ENCODE measurements at regions not wholly inside any gene's neighbourhood (a gene's known extent, or its start where the extent isn't known, plus 50 kb on each side); places are given as distances from the start of the nearest gene placed in this dataset.

GRCh38 chr11:71179877-71180605 lies 72.3 kb downstream of the SHANK2 start:
- H3K4me2 ChIP-seq (ENCODE audit: insufficient read depth, low read length): no peak overlapping the region
- no peaks in the 10 kb centered on the region for H3K4me1 ChIP-seq (ENCODE audit: control insufficient read depth, extremely low read depth, insufficient read depth, low read length)
- DNase-seq (ENCODE audit: low read depth, low spot score) (no peak), FAIRE-seq (no peak)
- no peak overlapping the region for H3K27ac ChIP-seq (ENCODE audit: insufficient read depth, low read depth, low read length)
- ChIA-PET CTCF (no interaction called here), POLR2A (no interaction called here)
- H4K20me1 ChIP-seq (replicated peaks; ENCODE audit: control insufficient read depth, extremely low read depth, insufficient read depth, low read length): no peaks in the 10 kb centered on the region
- intact Hi-C loops (cut with micrococcal nuclease): no loop called here
- no TSS peak for BruUV-seq (replicated peaks)
- H2AFZ ChIP-seq (ENCODE audit: low read depth, low read length): no peak overlapping the region
- no peaks in the 10 kb centered on the region for H3K27me3 ChIP-seq (ENCODE audit: control insufficient read depth in 2 of 2, insufficient read depth in 2 of 2, low read length in 2 of 2)
- H3K9me3 ChIP-seq (replicated peaks; ENCODE audit: control insufficient read depth, insufficient read depth, low read length): peaks cover 7% of the 10 kb centered on the region
- TF ChIP-seq EZH2 (IDR thresholded peaks at IDR 0.05; ENCODE audit: borderline replicate concordance, low read depth, low read length, severe bottlenecking) (no peak), POLR2A (IDR thresholded peaks at IDR 0.05; ENCODE audit: low read depth, low read length) (no peak), MAX (IDR thresholded peaks at IDR 0.05; ENCODE audit: insufficient read depth, insufficient read length) (no peak), JUN (IDR thresholded peaks at IDR 0.05; ENCODE audit: borderline replicate concordance, insufficient read depth, insufficient read length, low read depth) (no peak), GATA2 (IDR thresholded peaks at IDR 0.05; ENCODE audit: insufficient read depth, insufficient read length, low read depth, low read length) (no peak), FOS (IDR thresholded peaks at IDR 0.05; ENCODE audit: borderline replicate concordance, insufficient read depth, low read length) (no peak), POLR2AphosphoS5 (IDR thresholded peaks at IDR 0.05; ENCODE audit: insufficient read depth, low read depth, low read length) (no peak)
- dilution Hi-C loops (cut with MboI; ENCODE audit: extremely low pct_ligation_motif_present, low sequenced_read_pairs): no loop called here
- H3K79me2 ChIP-seq (ENCODE audit: control insufficient read depth, insufficient read depth, low read length): no peaks in the 10 kb centered on the region
- no peaks in the 10 kb centered on the region for H3K9me1 ChIP-seq (replicated peaks; ENCODE audit: control insufficient read depth, extremely low read depth, insufficient read depth, low read length)
- no peaks in the 10 kb centered on the region for H3K36me3 ChIP-seq (ENCODE audit: control insufficient read depth in 2 of 2, extremely low read depth in 1 of 2, insufficient read depth in 2 of 2, low read length in 2 of 2)
- no peak overlapping the region for H3K4me3 ChIP-seq (replicated peaks in 1 of 3; ENCODE audit: insufficient read depth in 1 of 3, low read depth in 1 of 3, low read length in 3 of 3)
- H3K9ac ChIP-seq (replicated peaks; ENCODE audit: extremely low read depth, insufficient read depth, low read length): no peak overlapping the region

- BruUV-seq (replicated peaks): no TSS peak
- Histone ChIP-seq H3K27me3 (ENCODE audit: control insufficient read depth in 2 of 2, insufficient read depth in 2 of 2, low read length in 2 of 2) (no peaks in the 10 kb centered on the region), H3K4me2 (ENCODE audit: insufficient read depth, low read length) (no peak overlapping the region), H4K20me1 (replicated peaks; ENCODE audit: control insufficient read depth, extremely low read depth, insufficient read depth, low read length) (no peaks in the 10 kb centered on the region), H3K9me1 (replicated peaks; ENCODE audit: control insufficient read depth, extremely low read depth, insufficient read depth, low read length) (no peaks in the 10 kb centered on the region), H3K9me3 (replicated peaks; ENCODE audit: control insufficient read depth, insufficient read depth, low read length) (peaks cover 16% of the 10 kb centered on the region), H3K36me3 (ENCODE audit: control insufficient read depth in 2 of 2, extremely low read depth in 1 of 2, insufficient read depth in 2 of 2, low read length in 2 of 2) (no peaks in the 10 kb centered on the region), H3K79me2 (ENCODE audit: control insufficient read depth, insufficient read depth, low read length) (no peaks in the 10 kb centered on the region), H3K27ac (ENCODE audit: insufficient read depth, low read depth, low read length) (no peak overlapping the region), H3K9ac (replicated peaks; ENCODE audit: extremely low read depth, insufficient read depth, low read length) (no peak overlapping the region), H2AFZ (ENCODE audit: low read depth, low read length) (no peak overlapping the region), H3K4me1 (ENCODE audit: control insufficient read depth, extremely low read depth, insufficient read depth, low read length) (no peaks in the 10 kb centered on the region), H3K4me3 (replicated peaks in 1 of 3; ENCODE audit: insufficient read depth in 1 of 3, low read depth in 1 of 3, low read length in 3 of 3) (no peak overlapping the region)
- no peak for DNase-seq (ENCODE audit: low read depth, low spot score)
- intact Hi-C loops (cut with micrococcal nuclease): no loop called here
- ChIA-PET CTCF (no interaction called here), POLR2A (no interaction called here)
- dilution Hi-C loops (cut with MboI; ENCODE audit: extremely low pct_ligation_motif_present, low sequenced_read_pairs): no loop called here
- no peak for FAIRE-seq
- TF ChIP-seq CTCF (IDR thresholded peaks at IDR 0.05; ENCODE audit: extremely low read depth in 1 of 2, insufficient read depth in 1 of 2, low read depth in 1 of 2, low read length in 2 of 2) (no peak), JUN (IDR thresholded peaks at IDR 0.05; ENCODE audit: borderline replicate concordance, insufficient read depth, insufficient read length, low read depth) (no peak), GATA2 (IDR thresholded peaks at IDR 0.05; ENCODE audit: insufficient read depth, insufficient read length, low read depth, low read length) (no peak), MYC (IDR thresholded peaks at IDR 0.05; ENCODE audit: low read depth, low read length) (no peak), FOS (IDR thresholded peaks at IDR 0.05; ENCODE audit: borderline replicate concordance, insufficient read depth, low read length) (no peak), POLR2AphosphoS5 (IDR thresholded peaks at IDR 0.05; ENCODE audit: insufficient read depth, low read depth, low read length) (no peak), MAX (IDR thresholded peaks at IDR 0.05; ENCODE audit: insufficient read depth, insufficient read length) (no peak), EZH2 (IDR thresholded peaks at IDR 0.05; ENCODE audit: borderline replicate concordance, low read depth, low read length, severe bottlenecking) (no peak), POLR2A (IDR thresholded peaks at IDR 0.05; ENCODE audit: low read depth, low read length) (no peak)
Measured at GRCh38 chr11:71178076-71178475, 74.3 kb downstream of the SHANK2 start.

All from endothelial cell of umbilical vein (primary cell).